Activated T-helper 17 cell treated with anti-CD3 and anti-CD28 coated beads, Interleukin-2, amount 50 U/mL, for 72 hours (primary cell): ENCODE measurements at regions not wholly inside any gene's neighbourhood (a gene's known extent, or its start where the extent isn't known, plus 50 kb on each side); places are given as distances from the start of the nearest gene placed in this dataset.
"Not testable (repeated sequence)": the region's sequence is repeated elsewhere in the genome, so short reads cannot be mapped to it uniquely, and the experiment has no call there.

Source experiments
- ATAC-seq: fragments of 150-1000 bp; cut with Tn5 transposase; replicated peaks from 2 replicates; pipeline ENCODE4 v1.10.0; 2021; ENCODE audit warnings: mild to moderate bottlenecking, moderate library complexity
- H3K27ac Mint-ChIP-seq: one replicate; pipeline ENCODE4 v1.8.0; 2022; ENCODE audit warnings: mixed read lengths
- H3K27me3 Mint-ChIP-seq: one replicate; pipeline ENCODE4 v1.8.0; 2022; ENCODE audit warnings: mixed read lengths
- H3K36me3 Mint-ChIP-seq: one replicate; pipeline ENCODE4 v1.8.0; 2022; ENCODE audit warnings: low read depth, mild to moderate bottlenecking, mixed read lengths
- H3K4me1 Mint-ChIP-seq: one replicate; pipeline ENCODE4 v1.8.0; 2022; ENCODE audit warnings: mixed read lengths
- H3K4me3 Mint-ChIP-seq: one replicate; pipeline ENCODE4 v1.8.0; 2022; ENCODE audit warnings: mild to moderate bottlenecking, mixed read lengths
- H3K9me3 Mint-ChIP-seq: one replicate; pipeline ENCODE4 v1.8.0; 2022; ENCODE audit warnings: mixed read lengths

- no peaks in the 10 kb centered on the region for H3K27me3 Mint-ChIP-seq
- ATAC-seq = no peak
Measured at GRCh38 chr6:144347933-144348332, 62.8 kb downstream of the UTRN start.

DNA sequence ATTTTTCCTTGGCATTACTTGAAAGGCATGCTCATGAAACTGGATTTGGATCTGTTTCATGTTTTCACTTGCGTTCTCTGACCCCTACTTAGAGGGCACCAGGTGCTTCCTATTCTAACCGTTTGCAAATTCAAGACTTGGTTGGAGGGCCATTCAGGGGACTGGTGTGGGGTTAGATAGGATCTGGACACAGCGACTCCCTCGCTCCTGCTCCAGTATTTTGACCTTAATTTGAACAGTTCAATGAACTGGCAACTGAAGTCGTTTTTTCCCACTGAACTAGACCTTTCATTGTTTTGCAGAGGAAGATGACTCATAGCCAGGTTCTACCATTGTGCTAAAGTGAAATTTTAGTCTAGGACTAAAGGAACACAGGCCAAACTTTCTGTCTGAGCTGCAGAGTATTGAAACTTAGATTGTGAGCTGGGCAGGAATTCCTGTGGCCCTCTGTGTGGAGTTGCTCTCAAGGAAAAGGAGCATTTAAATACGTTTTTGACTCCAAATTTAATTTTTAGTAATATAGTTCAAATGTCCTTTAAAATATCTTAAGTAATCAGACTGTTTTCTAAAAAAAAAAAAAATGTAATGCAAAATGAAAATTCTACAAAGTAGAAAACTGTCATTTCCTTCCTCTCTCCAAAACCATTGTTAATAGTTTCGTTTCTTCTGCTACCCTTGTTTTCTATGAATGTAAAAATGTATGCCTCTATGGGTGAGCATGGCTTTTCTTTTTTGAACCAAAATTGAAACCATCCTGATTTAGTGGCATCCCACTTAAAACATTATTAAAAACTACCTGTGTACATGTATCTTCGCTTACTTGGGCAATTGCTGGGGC is 64.8 kb downstream of the UTRN start:
- Mint-ChIP-seq H3K4me1 (peaks cover 67% of the 10 kb centered on the region), H3K36me3 (no peaks in the 10 kb centered on the region), H3K27ac (peak overlapping the region; percentile 82), H3K4me3 (peak overlapping the region; percentile 78), H3K9me3 (no peaks in the 10 kb centered on the region), H3K27me3 (no peaks in the 10 kb centered on the region)
- peak; percentile 61 for ATAC-seq

More at GRCh38 chr6:144347933-144348332, 62.8 kb downstream of the UTRN start:
- Mint-ChIP-seq H3K36me3 (no peaks in the 10 kb centered on the region), H3K27ac (peak overlapping the region; percentile 84), H3K4me3 (peak overlapping the region; percentile 78), H3K9me3 (no peaks in the 10 kb centered on the region), H3K4me1 (peaks cover 63% of the 10 kb centered on the region)

DNA sequence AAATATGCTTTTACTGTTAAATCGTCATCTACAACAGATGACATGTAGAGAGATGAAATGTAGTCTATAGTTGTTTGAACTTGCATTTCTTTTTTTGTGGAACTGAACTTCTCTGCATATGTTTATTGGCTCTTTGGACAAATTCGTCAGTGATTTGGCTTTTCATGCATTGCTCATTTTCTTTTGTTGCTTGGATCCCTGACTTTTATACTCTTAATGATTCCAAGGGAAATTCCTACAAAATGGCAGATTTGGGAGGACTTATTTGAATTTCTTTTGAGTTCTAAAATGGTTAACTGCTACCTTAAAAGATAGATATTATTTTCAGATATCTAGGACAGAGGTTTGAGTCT is 65.4 kb downstream of the UTRN start:
- no peak for ATAC-seq
- H3K27me3 Mint-ChIP-seq = no peaks in the 10 kb centered on the region
- H3K4me3 Mint-ChIP-seq = peak overlapping the region; percentile 78
- peak overlapping the region; percentile 82 for H3K27ac Mint-ChIP-seq
- H3K36me3 Mint-ChIP-seq = no peaks in the 10 kb centered on the region
- H3K4me1 Mint-ChIP-seq = peaks cover 63% of the 10 kb centered on the region
- no peaks in the 10 kb centered on the region for H3K9me3 Mint-ChIP-seq

DNA sequence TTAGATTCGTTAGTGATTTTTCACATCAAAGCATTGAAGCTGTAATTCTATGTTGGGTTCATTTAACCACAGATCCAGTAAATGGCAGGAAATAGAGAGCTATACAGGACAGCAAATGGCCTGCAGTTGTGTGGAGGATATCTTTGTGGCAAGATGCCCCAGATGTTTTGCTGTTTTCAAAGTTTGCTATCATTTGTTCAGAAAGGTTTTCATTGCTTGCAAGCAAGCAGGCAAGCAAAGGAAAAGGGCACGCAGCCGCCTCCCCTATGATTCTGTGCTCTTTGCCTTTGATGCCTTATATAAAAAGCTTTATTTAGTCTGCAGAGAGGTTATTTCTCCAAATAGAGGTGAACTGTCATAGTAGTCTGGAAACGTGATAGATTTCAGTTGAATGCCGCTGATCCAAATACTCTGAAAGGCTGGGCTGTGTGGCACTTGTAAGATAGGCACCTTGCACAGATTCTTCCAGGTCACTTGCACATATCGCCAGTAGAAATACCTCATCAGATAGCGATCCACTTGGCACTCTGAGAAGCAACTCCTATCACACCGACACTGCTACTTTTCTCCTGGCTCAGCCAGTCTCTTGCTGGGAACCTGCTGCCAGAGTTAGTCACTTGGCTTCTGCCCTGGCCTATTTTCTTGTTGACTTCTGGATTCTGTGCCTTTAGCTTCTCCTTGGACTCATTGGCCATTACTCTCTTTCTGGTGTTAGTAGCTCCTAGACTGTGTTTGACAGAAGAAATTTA is 66.4 kb downstream of the UTRN start:
- no peaks in the 10 kb centered on the region for H3K36me3 Mint-ChIP-seq
- peak overlapping the region; percentile 78 for H3K4me3 Mint-ChIP-seq
- no peak for ATAC-seq
- H3K4me1 Mint-ChIP-seq = peaks cover 62% of the 10 kb centered on the region
- no peaks in the 10 kb centered on the region for H3K27me3 Mint-ChIP-seq
- H3K27ac Mint-ChIP-seq = peak overlapping the region; percentile 64
- no peaks in the 10 kb centered on the region for H3K9me3 Mint-ChIP-seq

DNA sequence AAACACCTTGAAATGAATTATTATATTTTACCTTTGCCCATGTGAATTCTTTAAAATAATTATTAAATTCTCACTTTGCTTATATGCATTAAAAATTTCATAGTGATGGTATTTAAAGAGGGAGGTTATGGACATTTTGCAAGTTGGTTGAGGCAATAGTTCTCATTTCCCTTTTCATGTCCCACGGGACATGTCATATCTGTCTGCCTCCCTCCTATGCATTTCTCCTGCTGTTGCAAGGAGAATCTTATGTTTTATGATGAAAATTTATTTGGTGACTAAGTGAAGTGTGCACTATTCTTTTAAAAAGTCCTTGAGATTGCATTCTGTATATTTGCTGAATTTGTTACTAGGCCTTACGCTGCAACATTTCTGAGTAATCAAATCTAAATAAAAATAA is 67.2 kb downstream of the UTRN start:
- Mint-ChIP-seq H3K27me3 (no peaks in the 10 kb centered on the region), H3K27ac (peak overlapping the region; percentile 64), H3K4me3 (peak overlapping the region; percentile 78), H3K9me3 (no peaks in the 10 kb centered on the region), H3K4me1 (peaks cover 59% of the 10 kb centered on the region), H3K36me3 (no peaks in the 10 kb centered on the region)
- ATAC-seq = no peak

- Mint-ChIP-seq H3K36me3 (no peaks in the 10 kb centered on the region), H3K27ac (peak overlapping the region; percentile 75), H3K9me3 (no peaks in the 10 kb centered on the region), H3K4me1 (peaks cover 52% of the 10 kb centered on the region), H3K4me3 (peak overlapping the region; percentile 78), H3K27me3 (no peaks in the 10 kb centered on the region)
- ATAC-seq = peak; percentile 82
Measured at GRCh38 chr6:144353871-144354314, 68.8 kb downstream of the UTRN start.

GRCh38 chr6:144359783-144360182 is 74.6 kb downstream of the UTRN start:
- no peaks in the 10 kb centered on the region for H3K36me3 Mint-ChIP-seq
- H3K27me3 Mint-ChIP-seq = no peaks in the 10 kb centered on the region
- peaks cover 39% of the 10 kb centered on the region for H3K4me1 Mint-ChIP-seq
- H3K4me3 Mint-ChIP-seq = peak overlapping the region; percentile 42
- H3K9me3 Mint-ChIP-seq = no peaks in the 10 kb centered on the region
- no peak overlapping the region for H3K27ac Mint-ChIP-seq
- ATAC-seq = no peak

DNA sequence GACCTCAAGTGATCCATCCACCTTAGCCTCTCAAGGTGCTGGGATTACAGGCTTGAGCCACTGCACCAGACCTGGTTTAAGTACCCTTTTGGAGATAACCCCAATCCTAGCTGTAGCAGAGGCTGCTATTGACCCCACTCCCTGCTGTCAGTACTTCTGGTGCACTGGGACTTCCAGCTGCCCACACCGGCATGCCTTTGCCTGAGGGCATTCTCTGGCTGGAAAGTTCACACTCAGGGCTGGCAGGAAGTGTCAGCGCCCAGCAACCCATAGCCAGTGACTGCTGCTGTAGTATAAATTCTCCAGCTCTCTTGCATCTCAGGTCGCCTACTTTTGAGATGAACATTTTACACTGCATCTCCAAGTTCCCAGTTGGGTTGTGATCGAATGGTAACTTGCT is 75.3 kb downstream of the UTRN start:
- peak overlapping the region; percentile 42 for H3K4me3 Mint-ChIP-seq
- H3K27me3 Mint-ChIP-seq = no peaks in the 10 kb centered on the region
- no peak for ATAC-seq
- no peaks in the 10 kb centered on the region for H3K9me3 Mint-ChIP-seq
- no peaks in the 10 kb centered on the region for H3K36me3 Mint-ChIP-seq
- H3K27ac Mint-ChIP-seq = peak overlapping the region; percentile 37
- H3K4me1 Mint-ChIP-seq = peaks cover 42% of the 10 kb centered on the region

DNA sequence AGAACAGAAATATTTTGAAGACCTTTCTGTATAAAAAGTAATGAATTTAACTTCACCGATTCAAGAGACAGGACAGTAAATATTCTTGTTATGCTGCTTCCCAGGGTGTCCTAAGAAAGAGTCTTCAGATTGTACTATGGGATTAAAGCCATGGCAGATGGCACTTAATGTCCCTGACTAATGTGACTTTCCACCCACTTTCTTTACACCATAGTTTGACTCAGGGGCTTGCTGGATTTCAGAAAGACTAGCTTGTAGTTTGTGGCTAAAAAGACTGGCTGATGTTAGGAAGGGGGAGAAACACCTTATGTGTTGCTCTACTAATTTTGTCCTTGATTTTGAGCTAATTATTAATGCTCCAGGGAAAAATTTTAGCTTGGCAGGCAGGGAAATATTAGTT is 75.9 kb downstream of the UTRN start:
- H3K4me1 Mint-ChIP-seq = peaks cover 42% of the 10 kb centered on the region
- H3K36me3 Mint-ChIP-seq = no peaks in the 10 kb centered on the region
- peak; percentile 58 for ATAC-seq
- H3K4me3 Mint-ChIP-seq = peak overlapping the region; percentile 42
- H3K27ac Mint-ChIP-seq = peak overlapping the region; percentile 37
- no peaks in the 10 kb centered on the region for H3K9me3 Mint-ChIP-seq
- no peaks in the 10 kb centered on the region for H3K27me3 Mint-ChIP-seq

GRCh38 chr6:144362042-144363018 is 77.2 kb downstream of the UTRN start:
- ATAC-seq = peak; percentile 18
- peaks cover 47% of the 10 kb centered on the region for H3K4me1 Mint-ChIP-seq
- no peaks in the 10 kb centered on the region for H3K27me3 Mint-ChIP-seq
- peak overlapping the region; percentile 34 for H3K4me3 Mint-ChIP-seq
- H3K27ac Mint-ChIP-seq = peak overlapping the region; percentile 41
- no peaks in the 10 kb centered on the region for H3K9me3 Mint-ChIP-seq
- no peaks in the 10 kb centered on the region for H3K36me3 Mint-ChIP-seq

GRCh38 chr6:144364208-144364720 is 79.1 kb downstream of the UTRN start:
- H3K27ac Mint-ChIP-seq = peak overlapping the region; percentile 78
- ATAC-seq = peak; percentile 80
- peaks cover 44% of the 10 kb centered on the region for H3K4me1 Mint-ChIP-seq
- no peaks in the 10 kb centered on the region for H3K9me3 Mint-ChIP-seq
- no peaks in the 10 kb centered on the region for H3K36me3 Mint-ChIP-seq
- H3K27me3 Mint-ChIP-seq = no peaks in the 10 kb centered on the region
- H3K4me3 Mint-ChIP-seq = peak overlapping the region; percentile 71

- Mint-ChIP-seq H3K4me3 (peak overlapping the region; percentile 71), H3K27ac (peak overlapping the region; percentile 78), H3K27me3 (no peaks in the 10 kb centered on the region), H3K4me1 (peaks cover 47% of the 10 kb centered on the region), H3K9me3 (no peaks in the 10 kb centered on the region), H3K36me3 (no peaks in the 10 kb centered on the region)
- peak; percentile 36 for ATAC-seq
Measured at GRCh38 chr6:144364782-144365181, 79.6 kb downstream of the UTRN start.

GRCh38 chr6:144365271-144365670 is 80.1 kb downstream of the UTRN start:
- H3K4me1 Mint-ChIP-seq = peaks cover 52% of the 10 kb centered on the region
- no peaks in the 10 kb centered on the region for H3K27me3 Mint-ChIP-seq
- H3K4me3 Mint-ChIP-seq = peak overlapping the region; percentile 71
- no peak for ATAC-seq
- H3K27ac Mint-ChIP-seq = no peak overlapping the region
- H3K36me3 Mint-ChIP-seq = no peaks in the 10 kb centered on the region
- no peaks in the 10 kb centered on the region for H3K9me3 Mint-ChIP-seq

DNA sequence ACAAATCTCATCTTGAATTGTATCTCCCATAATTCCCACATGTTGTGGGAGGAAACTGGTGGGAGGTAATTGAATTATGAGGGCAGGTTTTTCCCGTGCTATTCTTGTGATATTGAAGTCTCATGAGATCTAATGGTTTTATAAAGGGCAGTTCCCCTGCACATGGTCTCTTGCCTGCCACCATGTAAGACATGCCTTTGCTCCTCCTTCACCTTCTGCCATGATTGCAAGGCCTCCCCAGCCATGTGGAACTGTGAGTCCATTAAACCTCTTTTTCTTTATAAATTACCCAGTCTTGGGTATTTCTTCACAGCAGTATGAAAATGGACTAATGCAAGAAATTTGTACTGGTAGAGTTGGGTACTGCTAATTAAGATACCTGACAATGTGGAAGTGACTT is 84.6 kb downstream of the UTRN start:
- not testable (repeated sequence) for H3K4me3 Mint-ChIP-seq, ATAC-seq, H3K36me3 Mint-ChIP-seq, H3K9me3 Mint-ChIP-seq, H3K27me3 Mint-ChIP-seq
- Mint-ChIP-seq H3K27ac (peak overlapping the region; percentile 62), H3K4me1 (peaks cover 30% of the 10 kb centered on the region)
